ENCODE measurements at regions not wholly inside any gene's neighbourhood (a gene's known extent, or its start where the extent isn't known, plus 50 kb on each side); places are given as distances from the start of the nearest gene placed in this dataset.
"Not testable (repeated sequence)": the region's sequence is repeated elsewhere in the genome, so short reads cannot be mapped to it uniquely, and the experiment has no call there.

GRCh38 chrX:123036401-123036800 lies 147.7 kb upstream of the GRIA3 start:
- DNase-seq = no peak

- DNase-seq = no peak
Observed at GRCh38 chrX:123049071-123049625, 134.9 kb upstream of the GRIA3 start.

GRCh38 chrX:123060986-123061385 lies 123.1 kb upstream of the GRIA3 start:
- no peak for DNase-seq

- no peak for DNase-seq
Observed at GRCh38 chrX:123064053-123064452, 120.0 kb upstream of the GRIA3 start.

GRCh38 chrX:123072686-123073385 lies 111.2 kb upstream of the GRIA3 start:
- no peak for DNase-seq

GRCh38 chrX:123075947-123076561 lies 108.0 kb upstream of the GRIA3 start:
- no peak for DNase-seq

- DNase-seq = no peak
Observed at GRCh38 chrX:123077631-123078030, 106.4 kb upstream of the GRIA3 start.

- DNase-seq = no peak
Observed at GRCh38 chrX:123080065-123080464, 104.0 kb upstream of the GRIA3 start.

- no peak for DNase-seq
Observed at GRCh38 chrX:123081776-123082175, 102.3 kb upstream of the GRIA3 start.

- DNase-seq = no peak
Observed at GRCh38 chrX:123083924-123084323, 100.2 kb upstream of the GRIA3 start.

GRCh38 chrX:123084797-123085196 lies 99.3 kb upstream of the GRIA3 start:
- DNase-seq = no peak

- no peak for DNase-seq
Observed at GRCh38 chrX:123085311-123085940, 98.7 kb upstream of the GRIA3 start.

GRCh38 chrX:123086768-123087167 lies 97.3 kb upstream of the GRIA3 start:
- DNase-seq = no peak

- DNase-seq = no peak
Observed at GRCh38 chrX:123087326-123087725, 96.8 kb upstream of the GRIA3 start.

- no peak for DNase-seq
Observed at GRCh38 chrX:123088331-123088730, 95.7 kb upstream of the GRIA3 start.

GRCh38 chrX:123088930-123089329 lies 95.1 kb upstream of the GRIA3 start:
- no peak for DNase-seq

- peak; percentile 83 for DNase-seq
Observed at GRCh38 chrX:123093792-123094191, 90.3 kb upstream of the GRIA3 start.

- no peak for DNase-seq
Observed at GRCh38 chrX:123108513-123109427, 75.3 kb upstream of the GRIA3 start.

GRCh38 chrX:123121241-123121640 lies 62.8 kb upstream of the GRIA3 start:
- DNase-seq = no peak

- not testable (repeated sequence) for DNase-seq
Observed at GRCh38 chrX:123129805-123130204, 54.3 kb upstream of the GRIA3 start.
